ENCODE measurements at regions not wholly inside any gene's neighbourhood (a gene's known extent, or its start where the extent isn't known, plus 50 kb on each side); places are given as distances from the start of the nearest gene placed in this dataset.

- Histone ChIP-seq H3K9me3 (no peaks in the 10 kb centered on the region), H3K4me3 (no peak overlapping the region), H3K27ac (no peak overlapping the region), H3K4me1 (no peaks in the 10 kb centered on the region), H3K36me3 (no peaks in the 10 kb centered on the region), H3K27me3 (no peaks in the 10 kb centered on the region)
- TF ChIP-seq, protein P1, sequence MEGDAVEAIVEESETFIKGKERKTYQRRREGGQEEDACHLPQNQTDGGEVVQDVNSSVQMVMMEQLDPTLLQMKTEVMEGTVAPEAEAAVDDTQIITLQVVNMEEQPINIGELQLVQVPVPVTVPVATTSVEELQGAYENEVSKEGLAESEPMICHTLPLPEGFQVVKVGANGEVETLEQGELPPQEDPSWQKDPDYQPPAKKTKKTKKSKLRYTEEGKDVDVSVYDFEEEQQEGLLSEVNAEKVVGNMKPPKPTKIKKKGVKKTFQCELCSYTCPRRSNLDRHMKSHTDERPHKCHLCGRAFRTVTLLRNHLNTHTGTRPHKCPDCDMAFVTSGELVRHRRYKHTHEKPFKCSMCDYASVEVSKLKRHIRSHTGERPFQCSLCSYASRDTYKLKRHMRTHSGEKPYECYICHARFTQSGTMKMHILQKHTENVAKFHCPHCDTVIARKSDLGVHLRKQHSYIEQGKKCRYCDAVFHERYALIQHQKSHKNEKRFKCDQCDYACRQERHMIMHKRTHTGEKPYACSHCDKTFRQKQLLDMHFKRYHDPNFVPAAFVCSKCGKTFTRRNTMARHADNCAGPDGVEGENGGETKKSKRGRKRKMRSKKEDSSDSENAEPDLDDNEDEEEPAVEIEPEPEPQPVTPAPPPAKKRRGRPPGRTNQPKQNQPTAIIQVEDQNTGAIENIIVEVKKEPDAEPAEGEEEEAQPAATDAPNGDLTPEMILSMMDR (IDR thresholded peaks at IDR 0.05): no peak
- DNase-seq (ENCODE audit: low spot score): no peak
Measured at GRCh38 chr10:36030516-36030915, 388.4 kb upstream of the FZD8 start.

- Histone ChIP-seq H3K27me3 (no peaks in the 10 kb centered on the region), H3K9me3 (no peaks in the 10 kb centered on the region), H3K4me3 (no peak overlapping the region), H3K36me3 (no peaks in the 10 kb centered on the region), H3K4me1 (peaks cover 0 to 6% of the 10 kb centered on the region in 2 donors), H3K27ac (no peak overlapping the region)
- no peak for DNase-seq (ENCODE audit: low spot score)
- TF ChIP-seq, protein P1 (IDR thresholded peaks at IDR 0.05): no peak
Measured at GRCh38 chr10:36026656-36027390, 384.7 kb upstream of the FZD8 start.

DNA sequence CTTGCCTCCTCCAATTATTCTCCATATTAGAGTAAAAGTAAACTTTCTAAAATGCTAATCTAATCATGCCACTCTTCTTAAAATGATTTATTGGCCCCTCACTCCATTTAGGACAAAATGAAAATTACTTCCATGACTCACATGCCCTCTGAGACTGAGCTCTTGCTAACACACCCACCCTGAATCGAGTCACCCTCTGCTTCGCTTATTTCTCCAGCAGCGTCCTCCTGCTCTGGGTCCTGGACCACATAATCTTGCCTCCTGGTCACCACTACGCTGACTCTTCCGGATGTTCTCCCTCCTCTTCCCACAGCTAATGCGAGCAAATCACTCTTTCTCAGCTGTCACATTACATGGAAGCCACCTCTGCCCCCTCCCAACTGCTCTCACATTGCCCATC, 384.0 kb upstream of the FZD8 start:
- Histone ChIP-seq H3K36me3 (no peaks in the 10 kb centered on the region), H3K27me3 (no peaks in the 10 kb centered on the region), H3K27ac (no peak overlapping the region), H3K4me3 (no peak overlapping the region), H3K4me1 (peaks cover 0 to 6% of the 10 kb centered on the region in 2 donors), H3K9me3 (no peaks in the 10 kb centered on the region)
- TF ChIP-seq, protein P1 (IDR thresholded peaks at IDR 0.05): no peak
- no peak for DNase-seq (ENCODE audit: low spot score)

DNA sequence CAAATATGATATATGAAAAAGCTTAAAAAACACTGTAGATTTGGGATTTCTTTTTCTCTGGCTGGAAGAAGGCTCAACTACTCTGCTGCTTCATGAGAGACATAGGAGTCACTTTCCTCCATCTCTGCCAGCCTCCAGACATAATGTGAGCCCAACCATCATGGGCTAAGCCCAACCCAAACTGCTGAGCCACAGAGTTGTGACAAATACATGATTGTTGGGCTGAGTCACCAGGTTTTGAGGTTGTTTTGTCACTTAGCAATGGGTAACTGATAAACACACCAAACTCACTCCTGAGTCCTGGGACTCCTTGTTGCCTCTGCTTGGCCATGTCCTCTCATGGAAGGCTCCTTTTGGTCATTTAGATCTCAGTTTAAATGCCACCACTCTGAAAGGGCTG, 381.8 kb upstream of the FZD8 start:
- H3K27ac ChIP-seq: no peak overlapping the region
- H3K4me1 ChIP-seq: peaks cover 0 to 6% of the 10 kb centered on the region in 2 donors
- no peaks in the 10 kb centered on the region for H3K9me3 ChIP-seq
- H3K36me3 ChIP-seq: no peaks in the 10 kb centered on the region
- peak; percentile 63 for DNase-seq (ENCODE audit: low spot score)
- TF ChIP-seq, protein P1 (IDR thresholded peaks at IDR 0.05): no peak
- no peaks in the 10 kb centered on the region for H3K27me3 ChIP-seq
- no peak overlapping the region for H3K4me3 ChIP-seq

GRCh38 chr10:36021096-36021495, 379.0 kb upstream of the FZD8 start:
- TF ChIP-seq, protein P1 (IDR thresholded peaks at IDR 0.05): no peak
- no peak for DNase-seq (ENCODE audit: low spot score)
- H3K36me3 ChIP-seq: no peaks in the 10 kb centered on the region
- peaks cover 0 to 6% of the 10 kb centered on the region in 2 donors for H3K4me1 ChIP-seq
- no peak overlapping the region for H3K27ac ChIP-seq
- no peak overlapping the region for H3K4me3 ChIP-seq
- H3K27me3 ChIP-seq: no peaks in the 10 kb centered on the region
- no peaks in the 10 kb centered on the region for H3K9me3 ChIP-seq

DNA sequence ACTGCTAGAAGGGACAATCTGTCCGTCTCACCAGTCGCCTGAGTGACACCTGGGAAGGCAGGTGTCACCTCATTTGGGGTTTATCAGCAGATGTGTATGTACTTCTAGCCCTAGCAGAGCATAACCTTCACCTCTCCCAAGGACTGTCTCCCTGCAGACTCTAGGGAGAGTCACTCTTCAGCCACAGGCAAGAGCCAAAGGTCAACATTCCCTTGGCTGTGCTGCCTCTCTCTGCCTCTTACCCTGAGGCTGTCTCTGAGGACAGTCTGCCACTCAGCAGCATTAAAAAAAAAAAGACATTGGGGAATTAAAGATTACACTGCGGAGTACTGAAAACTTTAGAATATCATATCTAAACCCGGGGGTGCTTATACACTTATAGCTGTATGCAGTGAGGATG, 377.7 kb upstream of the FZD8 start:
- no peak overlapping the region for H3K4me3 ChIP-seq
- H3K4me1 ChIP-seq: peaks cover 0 to 6% of the 10 kb centered on the region in 2 donors
- no peaks in the 10 kb centered on the region for H3K27me3 ChIP-seq
- H3K36me3 ChIP-seq: no peaks in the 10 kb centered on the region
- H3K9me3 ChIP-seq: no peaks in the 10 kb centered on the region
- no peak overlapping the region for H3K27ac ChIP-seq
- TF ChIP-seq, protein P1 (IDR thresholded peaks at IDR 0.05): no peak
- DNase-seq (ENCODE audit: low spot score): no peak

Measured in right atrium auricular region (tissue), 2 donors.